ENCODE measurements at regions not wholly inside any gene's neighbourhood (a gene's known extent, or its start where the extent isn't known, plus 50 kb on each side); places are given as distances from the start of the nearest gene placed in this dataset.

GRCh38 chr13:55820817-55821216 is 1319.9 kb upstream of the PRR20A start:
- no peak for TF ChIP-seq CTCF (IDR thresholded peaks at IDR 0.05; ENCODE audit: low read depth, low read length, missing input control)
- no peak for TF ChIP-seq ZBTB33 (IDR thresholded peaks at IDR 0.05)
